ENCODE measurements at regions not wholly inside any gene's neighbourhood (a gene's known extent, or its start where the extent isn't known, plus 50 kb on each side); places are given as distances from the start of the nearest gene placed in this dataset.

DNA sequence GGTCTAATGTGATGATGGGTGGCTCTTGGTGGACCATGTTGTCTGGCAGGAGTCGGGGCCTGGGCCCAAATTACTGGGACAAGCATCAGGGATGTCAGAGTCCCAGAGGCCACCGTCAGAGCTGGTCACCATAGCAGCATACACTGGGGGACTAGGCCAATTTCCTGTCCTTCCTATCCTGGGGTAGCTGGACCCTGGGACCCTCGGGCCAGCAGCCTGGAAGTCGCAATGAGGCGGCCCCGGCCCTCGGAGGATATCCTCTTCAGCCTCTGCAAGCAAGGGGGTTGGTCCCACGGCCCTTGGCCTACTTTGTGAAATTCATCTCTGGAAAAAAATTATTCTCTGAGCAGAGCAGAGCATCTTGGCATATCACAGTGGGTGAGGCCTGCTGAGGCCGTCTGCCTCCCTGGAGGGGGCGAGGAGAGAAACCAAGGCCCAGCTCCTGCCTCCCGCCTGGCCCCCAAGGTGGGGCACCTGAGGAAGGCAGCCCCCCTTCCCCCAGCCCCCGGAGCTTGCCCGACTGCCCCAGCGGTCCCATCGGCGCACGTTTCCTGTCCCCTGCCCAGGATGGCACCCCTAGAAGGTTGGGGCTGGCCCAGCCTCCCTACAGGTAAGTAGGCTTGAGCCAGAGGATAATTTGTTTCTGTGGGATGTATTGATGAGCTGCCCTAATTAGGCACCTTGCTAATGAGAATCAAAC, 135.0 kb upstream of the MYL2 start:
- no peak for DNase-seq (ENCODE audit: low read depth)

DNA sequence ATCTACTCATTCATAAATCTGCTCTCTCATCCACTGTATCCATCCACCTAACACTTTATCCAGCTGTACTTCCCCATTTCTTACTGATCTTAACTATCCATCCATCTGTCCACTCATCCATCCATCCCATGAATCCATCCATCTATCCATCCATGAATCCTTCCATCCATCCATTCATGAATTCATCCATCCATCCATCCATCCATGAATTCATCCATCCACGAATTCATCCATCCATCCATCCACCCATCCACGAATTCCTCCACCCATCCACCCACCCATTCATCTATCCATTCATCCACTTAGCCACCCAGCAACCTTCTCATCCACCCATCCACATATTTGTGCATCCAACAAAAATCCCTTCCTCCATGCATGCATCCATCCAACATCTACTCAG, 128.6 kb upstream of the MYL2 start:
- DNase-seq (ENCODE audit: low read depth), result no peak

DNA sequence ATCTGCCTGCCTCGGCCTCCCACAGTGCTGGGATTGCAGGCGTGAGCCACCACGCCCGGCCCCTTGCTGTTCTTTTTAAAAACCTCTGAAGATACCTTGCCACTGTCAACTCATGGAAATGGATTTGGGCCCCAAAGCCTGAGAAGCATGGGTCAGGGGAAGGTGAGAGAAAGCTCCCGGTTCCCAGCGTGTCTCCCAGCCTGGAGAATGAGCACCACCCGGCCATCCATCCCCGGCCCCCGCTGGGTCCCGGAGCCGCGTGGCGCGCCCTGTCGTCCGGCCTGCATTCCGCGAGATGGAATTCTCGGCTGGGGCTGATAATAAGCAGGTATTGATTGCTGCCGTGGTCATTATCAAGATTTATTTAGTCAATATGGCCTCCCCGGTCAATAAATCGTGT, 126.5 kb upstream of the MYL2 start:
- DNase-seq (ENCODE audit: low read depth), result no peak

DNA sequence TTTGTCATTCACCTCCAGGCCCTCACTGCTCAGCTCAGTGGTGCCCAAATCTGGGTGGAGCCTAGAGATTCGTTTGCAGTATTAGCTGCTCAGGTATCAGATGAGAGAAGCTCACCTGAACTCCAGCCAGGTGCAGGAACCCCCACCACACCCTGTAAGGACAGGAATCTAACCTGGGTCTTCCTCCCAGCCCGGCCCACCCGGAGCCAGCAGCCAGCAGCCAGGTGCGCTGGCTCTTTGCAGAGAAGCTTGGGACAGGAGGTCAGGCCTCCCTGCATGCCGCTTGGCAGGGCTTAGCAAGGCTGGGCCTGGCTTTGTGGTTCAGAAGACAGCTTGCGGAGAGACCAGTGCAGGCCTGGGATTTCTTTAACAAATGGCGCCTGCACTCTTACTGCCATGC, 125.6 kb upstream of the MYL2 start:
- no peak for DNase-seq (ENCODE audit: low read depth)

DNA sequence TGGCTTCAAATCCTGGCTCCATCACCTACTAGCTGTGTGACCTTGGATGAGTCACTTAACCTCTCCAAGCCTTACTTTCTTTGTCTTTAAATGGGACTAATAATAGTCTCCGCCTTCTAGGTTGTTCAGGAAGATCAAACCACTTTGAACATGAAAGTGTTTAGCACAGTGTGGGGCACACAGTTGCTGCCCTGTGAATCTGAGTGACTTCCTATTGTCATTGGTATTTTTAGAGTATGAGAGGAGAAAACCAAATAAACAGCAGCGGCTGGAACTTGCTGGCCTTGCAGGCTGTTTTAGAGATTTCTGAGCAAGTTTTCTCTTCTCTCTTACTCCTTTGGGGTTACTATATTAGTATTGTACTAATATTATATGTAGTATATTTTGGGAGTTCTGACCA, 120.7 kb upstream of the MYL2 start:
- no peak for DNase-seq (ENCODE audit: low read depth)

DNA sequence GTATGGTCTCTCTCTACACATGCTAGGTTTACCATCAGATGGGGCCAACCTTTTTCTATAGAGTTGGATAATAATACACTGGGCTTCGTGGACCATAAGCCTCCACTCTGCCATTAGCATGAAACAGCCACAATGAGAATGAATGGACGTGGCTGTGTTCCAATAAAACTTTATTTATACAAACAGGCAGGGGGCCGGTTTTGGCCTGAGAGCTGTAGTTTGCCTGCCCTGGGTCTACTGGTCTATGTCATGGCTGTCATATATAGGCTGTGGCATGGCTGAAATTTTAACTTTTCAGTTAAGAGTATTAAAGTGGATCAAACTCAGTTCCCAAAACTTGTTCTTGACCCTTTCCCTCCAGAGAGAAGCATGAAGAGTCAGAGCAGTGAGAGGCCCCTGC, 120.3 kb upstream of the MYL2 start:
- DNase-seq (ENCODE audit: low read depth), result no peak

DNA sequence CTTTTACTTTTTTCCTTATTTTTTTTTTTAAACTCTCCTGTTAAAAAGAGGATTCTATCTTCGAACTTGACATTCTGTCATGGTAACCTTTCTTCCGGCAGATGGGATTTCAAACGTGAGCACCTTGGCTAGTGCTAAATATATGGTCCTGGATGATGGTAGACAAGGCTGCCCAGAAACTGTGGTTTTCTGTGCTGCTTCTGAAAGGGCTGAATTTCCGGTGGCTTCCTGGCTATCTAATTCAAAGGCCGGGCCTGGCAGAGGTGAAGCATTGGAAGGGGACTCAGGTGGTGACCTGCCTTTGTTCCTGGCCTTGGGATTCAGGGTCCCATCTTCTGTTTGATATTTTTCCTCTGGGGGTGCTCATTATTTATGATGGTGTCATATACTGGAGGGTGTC, 118.6 kb upstream of the MYL2 start:
- no peak for DNase-seq (ENCODE audit: low read depth)

DNA sequence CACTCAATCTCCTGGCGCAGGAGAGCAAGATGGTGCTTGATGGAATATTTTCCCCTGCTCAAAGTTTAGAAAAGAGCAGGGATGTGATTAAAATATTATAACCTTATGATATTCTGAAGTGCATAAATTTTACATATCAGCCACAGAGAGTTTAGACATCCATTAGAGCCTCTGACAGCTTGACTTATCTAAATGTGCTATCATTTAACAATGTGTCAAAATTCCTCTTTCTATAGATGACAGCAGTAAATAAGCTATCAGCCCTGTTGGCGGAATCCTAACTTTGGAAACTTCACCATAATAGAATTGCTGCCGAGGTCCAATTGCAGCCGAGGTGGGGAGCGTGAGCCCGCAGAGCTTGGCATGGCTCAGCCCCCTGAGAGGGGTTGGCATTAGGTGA, 117.7 kb upstream of the MYL2 start:
- DNase-seq (ENCODE audit: low read depth), result no peak

DNA sequence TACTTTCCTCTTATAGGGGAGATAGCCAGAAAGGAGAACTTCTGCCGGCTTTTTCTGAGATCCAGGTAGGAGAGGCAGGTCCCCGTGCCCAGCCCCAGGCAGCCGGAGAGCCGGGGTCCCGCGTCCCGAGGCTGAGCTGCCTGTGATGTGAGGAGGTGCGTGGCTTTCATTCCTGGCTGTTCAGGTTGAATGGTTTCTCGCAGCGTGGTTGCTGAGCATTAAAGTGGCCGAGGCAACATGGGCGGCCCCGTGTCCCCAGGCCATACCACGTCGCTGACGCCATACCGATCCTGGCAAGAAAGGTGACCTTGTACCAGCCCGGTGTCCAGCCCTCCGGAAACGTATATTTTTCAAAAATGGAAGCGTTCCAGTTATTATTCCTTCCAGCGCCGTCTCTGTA, 116.7 kb upstream of the MYL2 start:
- DNase-seq (ENCODE audit: low read depth), result no peak

DNA sequence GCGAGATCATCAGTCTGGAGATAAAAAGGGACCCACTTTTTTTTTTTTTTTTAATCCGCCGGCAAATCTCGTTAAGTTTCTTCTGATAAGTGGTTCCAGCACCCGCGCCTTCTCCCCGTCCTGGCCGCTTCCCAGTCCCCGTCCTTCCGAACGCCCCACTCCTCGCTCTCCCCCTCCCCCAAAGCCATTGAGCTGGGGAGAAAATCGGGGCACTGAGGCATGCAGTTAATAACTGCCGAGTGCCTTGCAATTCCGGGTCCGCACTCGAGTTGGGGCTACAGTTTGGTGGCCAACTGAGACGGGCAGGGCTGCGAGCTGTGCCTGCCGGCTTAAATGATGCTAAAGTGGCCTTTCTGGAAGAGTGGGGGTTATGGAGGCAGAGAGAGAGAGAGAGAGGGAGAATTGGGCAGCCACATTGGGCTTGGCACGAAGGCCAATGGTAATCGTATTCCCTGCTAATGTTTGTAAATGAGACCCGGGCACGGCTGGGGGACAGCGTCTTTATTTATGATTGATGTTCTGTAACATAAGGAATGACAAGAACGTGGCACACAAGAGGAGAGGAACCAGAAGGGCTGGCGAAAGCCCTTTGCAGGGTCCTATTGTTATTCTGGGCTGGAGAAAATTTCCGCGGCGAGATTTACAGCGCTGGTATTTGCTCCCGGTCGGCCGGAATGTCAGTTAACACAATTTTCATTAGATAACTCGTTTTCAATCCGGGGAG, 115.4 kb upstream of the MYL2 start:
- DNase-seq (ENCODE audit: low read depth), result no peak

DNA sequence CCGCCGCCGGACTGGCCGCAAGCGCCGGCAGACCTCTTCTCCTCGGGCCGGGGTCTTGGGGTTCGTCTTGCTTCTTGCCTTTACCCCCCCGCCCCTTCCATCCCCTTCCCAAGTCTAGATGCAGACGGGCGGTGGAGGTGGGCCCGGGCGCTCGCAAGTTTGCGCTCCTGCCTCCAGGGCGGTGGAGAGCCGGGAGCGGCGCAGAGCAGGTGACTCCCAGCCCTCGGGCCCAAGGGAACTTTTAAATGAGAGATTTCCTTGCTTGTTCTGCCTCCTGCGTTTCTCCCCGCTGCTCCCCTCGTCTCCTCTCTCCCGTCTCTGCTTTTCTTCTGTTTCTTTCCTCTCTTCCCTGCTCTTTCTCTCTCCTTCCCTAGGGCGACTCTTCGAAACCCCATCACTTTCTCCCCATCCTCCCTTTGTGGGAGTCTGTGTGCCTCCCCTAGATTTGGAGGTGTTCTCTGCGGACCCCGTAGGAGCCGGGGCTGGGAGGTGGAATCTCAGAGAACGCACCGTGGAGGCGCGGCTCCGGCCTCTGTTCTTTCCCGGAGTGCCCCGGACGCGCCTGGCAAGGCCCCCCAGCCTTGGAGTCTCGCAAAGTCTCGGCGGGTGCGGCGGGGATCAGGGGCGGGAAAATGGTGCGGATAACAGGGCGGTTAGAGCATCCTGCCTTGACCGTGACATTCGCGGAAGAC, 114.7 kb upstream of the MYL2 start:
- no peak for DNase-seq (ENCODE audit: low read depth)

DNA sequence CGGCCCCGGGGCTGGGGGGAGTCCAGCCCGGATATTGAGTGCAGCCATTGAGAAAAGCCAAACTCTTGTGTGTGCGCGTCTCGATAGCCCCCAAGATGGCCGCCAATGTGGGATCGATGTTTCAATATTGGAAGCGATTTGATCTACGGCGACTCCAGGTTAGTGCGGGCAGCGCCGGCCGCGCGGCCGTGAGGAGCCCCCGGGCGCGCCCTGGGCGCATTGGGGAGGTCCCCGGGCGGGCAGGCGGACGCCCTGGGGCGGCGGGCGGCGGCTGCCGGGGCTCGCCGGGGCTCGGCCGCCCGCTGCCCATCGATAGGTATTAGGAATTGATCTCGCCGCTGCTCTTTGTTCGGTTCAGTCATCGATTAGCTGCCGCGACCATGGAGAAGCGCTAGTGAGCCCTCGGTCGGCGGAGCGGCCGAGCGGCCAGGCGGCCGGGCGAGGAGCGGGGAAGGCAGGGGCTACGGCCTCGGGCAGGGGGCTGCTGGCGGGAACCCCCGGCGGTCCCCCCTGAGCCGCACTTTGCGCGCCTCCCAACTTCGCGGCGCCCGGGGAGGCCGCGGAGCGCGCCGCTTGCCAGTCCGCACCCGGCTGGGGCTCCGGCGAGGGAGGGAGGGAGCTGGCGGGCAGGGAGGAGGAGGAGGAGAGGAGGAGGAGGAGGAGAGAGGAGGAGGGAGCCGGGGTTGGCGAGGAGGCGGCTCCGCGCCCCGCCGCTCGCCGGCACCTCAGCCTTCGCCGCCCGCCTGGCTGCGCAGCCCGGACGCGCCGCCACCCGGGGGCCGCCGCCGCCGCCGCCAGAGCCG, 113.9 kb upstream of the MYL2 start, which contains the start of gene CUX2:
TSS of gene CUX2 (plus strand) at position 83 of the 803 bp plus-strand sequence.
- DNase-seq (ENCODE audit: low read depth), result no peak

DNA sequence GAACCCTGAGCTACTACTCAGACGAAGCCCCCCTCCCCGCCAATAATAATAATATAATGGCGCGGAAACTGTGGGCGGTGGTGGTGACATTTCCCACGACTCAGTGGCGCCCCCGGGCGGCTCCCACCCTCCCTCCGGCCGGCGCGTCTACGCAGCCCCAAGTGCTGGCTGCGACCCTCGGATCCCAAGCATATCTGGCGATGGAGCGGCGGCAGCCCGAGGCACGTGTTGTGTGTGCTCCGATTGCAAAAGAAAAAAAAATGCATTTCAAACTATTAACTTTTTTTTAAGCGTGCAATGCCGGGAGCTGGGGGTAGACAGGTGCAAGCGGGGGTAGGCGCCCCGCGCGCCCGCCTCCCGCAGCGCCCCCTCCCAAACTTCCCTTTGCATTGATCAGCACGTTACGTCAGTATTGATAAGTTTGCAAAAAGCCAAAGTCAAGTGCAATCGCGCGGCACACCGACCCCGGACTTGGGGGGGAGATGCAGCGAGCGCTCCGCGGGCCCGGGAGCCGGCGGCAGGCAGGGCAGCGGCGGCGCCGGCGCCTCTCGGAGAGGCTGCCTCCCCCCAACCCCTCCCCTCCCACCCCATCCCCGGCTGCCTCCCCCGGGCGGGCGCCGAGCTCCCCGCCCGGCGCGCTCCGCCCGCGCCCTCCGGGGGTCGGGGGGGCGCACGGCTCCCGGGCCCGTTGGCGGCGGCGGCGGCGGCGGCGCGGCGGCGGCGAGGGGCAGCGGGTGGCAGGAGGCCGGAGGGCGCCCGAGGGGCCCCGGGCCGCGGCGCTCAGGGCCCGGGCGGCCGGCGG, 113.1 kb upstream of the MYL2 start:
- no peak for DNase-seq (ENCODE audit: low read depth)

DNA sequence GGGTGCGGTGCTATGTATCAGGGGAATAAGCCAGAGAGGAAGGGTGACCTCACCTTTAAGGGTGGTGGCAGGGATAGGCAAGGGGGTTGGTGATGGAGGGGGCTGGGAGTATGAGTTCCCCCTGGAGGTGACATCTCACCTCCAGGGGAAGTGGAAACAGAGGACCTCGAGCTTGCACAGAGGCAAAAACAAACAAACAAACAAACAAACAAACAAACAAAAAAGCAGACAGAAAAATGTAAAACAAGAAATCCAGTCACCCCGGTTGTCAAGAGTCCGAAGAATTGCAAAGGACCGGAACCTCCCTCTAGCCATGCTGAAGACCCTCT, 112.2 kb upstream of the MYL2 start:
- no peak for DNase-seq (ENCODE audit: low read depth)

DNA sequence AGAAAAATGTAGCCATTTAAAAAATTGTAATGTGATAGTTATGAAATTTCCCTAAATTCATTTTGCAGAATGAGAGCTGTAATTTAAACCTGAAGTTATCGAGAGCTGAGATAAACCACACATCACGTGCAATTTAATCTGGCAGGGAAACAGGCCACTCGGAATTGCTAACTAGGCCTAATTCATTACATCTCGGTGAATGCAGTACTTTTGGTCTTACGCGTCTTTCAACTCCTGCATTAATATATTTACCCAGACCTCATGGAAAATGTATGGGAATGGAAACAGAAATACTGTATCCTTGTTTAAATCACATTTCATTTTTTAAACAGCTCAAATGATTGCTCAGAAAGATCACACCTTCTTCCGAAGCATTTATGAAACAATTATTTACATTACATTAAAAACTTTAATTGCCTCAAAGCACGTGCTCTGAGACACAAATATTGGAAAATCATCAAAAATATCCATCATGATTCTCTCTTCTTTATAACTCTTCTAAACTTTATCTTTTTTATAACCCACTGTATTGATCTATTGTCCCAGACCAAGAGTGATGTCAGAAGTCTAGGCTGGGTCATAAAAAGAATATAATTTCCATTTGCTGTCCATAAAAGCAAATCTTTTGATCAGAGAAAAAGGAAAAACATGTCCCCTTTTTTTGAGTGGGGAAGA, 111.7 kb upstream of the MYL2 start:
- DNase-seq (ENCODE audit: low read depth), result no peak

DNA sequence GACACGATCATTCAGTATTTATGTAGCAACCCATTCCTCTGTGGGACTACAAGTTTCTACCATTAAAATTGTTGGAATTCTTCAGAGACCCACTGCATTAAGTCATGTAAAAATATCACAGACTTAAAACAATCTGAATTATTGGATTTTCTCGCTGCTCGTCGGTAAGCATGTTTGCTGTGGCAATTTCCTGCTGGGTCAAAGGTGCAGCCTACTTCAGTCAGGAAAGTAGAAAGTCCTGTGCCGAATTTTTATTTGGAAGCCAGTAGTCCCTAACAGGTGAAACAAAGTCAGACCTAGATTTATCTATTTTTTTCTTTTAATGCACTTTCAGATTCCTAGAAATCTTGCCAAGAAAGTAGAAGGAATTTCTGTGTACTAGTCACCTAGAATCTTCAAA, 110.4 kb upstream of the MYL2 start:
- DNase-seq (ENCODE audit: low read depth), result no peak

DNA sequence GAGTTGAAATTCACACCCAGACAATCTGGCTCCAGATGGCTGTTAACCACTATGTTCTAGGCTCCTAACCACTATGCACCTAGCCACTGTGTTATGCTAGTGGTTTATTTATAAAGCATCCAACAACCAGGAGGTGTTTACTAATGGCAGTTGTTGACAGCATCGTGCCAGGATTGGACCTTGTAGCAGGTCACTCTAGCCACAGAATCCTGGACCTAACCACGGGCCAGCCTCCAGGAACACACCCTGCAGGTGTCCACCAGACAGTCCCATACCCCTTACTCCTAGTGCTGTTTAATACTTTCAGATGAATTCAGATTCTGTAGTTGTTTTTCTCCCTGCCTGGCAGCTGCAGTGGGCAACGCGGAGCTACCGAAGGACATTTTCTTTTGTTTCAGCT, 109.4 kb upstream of the MYL2 start:
- DNase-seq (ENCODE audit: low read depth), result peak; percentile 22

DNA sequence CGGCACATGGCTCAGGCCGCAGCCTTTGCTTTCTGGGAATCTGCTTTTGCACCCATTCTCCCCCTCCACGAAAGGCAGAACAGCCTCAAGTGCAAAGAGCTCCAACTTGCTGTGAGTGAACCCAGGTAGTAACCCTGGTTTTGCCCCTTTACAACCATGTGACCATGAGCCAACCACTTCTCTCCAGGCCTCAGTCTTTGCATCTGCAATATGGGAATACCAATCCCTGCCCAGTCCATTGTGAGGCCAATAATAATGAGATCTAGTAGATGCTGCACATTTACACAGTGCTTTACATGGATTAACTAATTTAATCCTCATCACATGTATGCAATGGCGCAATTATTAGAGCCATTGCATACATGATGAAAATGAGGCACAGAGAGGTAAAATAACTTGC, 108.9 kb upstream of the MYL2 start:
- no peak for DNase-seq (ENCODE audit: low read depth)

DNA sequence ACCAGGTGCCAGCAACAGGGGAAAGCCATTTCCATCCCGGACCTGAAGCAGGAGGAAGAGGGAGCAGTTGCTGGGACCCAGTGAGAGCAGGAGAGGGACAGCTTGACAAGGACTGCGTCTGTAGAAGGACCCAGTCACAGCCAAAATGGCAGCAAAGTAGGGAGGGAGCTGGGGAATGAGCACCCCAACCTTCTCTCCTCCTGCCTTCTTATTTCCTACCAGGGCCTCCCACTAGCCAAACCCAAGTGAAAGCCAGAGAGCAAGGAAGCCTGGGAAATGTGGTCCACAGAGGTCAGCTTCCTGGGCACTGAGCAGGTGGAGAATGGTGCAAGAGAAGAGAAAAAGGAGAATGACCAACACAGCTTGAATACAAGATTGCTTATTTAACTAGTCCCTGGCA, 108.5 kb upstream of the MYL2 start:
- DNase-seq (ENCODE audit: low read depth), result no peak

DNA sequence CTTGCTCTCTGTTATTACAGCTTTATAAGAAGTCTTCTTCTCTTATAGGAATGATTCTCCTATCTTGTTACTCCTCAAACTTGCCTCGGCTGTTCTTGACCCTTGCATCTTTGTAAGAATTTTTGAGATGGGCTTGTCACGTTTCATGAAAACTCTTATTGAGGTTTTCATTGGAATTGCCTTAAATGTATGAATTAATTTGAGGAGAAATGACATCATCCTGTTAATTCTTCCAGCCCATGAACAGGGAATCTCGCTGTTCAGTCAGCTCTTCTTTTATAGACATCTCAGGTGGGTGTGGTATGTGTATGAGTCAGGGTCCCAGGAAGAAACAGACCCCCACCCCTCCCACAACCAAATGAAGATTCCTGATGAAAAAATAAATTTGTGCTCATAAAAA, 107.1 kb upstream of the MYL2 start:
- DNase-seq (ENCODE audit: low read depth), result no peak
